ENCODE measurements at regions not wholly inside any gene's neighbourhood (a gene's known extent, or its start where the extent isn't known, plus 50 kb on each side); places are given as distances from the start of the nearest gene placed in this dataset.

DNA sequence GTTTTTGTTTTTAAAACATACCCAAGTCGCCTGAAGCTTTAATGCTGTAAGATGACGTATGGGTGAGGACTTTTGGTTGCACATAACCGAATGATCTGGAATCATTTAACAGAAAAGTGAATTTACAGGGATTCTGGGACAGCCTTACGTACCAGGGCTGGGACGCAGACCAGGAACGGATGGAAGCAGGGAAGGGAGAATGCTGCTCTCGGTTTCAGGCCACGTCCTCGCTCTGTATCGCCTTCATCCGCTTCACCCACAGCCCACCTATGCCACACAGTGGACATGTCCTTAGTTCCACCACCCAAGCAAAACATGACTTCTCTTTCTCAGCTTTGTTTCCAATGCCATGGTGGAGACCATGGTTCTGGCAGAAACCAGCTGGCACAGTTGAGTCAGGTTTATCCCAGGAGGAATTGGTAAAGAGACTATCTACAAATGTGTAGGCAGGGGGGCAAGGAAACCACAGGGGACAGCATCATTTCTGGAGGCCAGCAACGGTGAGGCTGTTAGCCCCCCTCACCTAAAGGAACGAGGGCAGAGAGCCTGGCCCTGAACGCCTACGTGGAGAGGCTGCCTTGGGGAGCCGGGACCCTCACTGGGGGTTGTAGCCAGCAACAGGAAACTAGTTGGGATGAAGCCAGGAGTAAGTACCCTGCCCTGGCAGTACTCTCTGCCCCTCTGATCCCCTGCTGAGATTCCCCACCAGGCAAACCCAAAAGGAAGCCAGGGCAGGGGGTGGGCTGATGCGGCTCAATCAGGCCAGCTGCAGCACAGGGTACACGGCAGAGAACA, 132.5 kb downstream of the NDUFA10 start:
- Mint-ChIP-seq H3K4me3 (no peak overlapping the region), H3K4me1 (peaks cover 16% of the 10 kb centered on the region), H3K36me3 (ENCODE audit: low read depth) (peaks cover 15% of the 10 kb centered on the region), H3K27ac (no peak overlapping the region), H3K27me3 (peaks cover 35% of the 10 kb centered on the region)
- no peaks in the 10 kb centered on the region for H3K9me3 ChIP-seq (ENCODE audit: control insufficient read depth, low read length, poor library complexity, severe bottlenecking)
- DNase-seq (no peak), ATAC-seq (no peak)

DNA sequence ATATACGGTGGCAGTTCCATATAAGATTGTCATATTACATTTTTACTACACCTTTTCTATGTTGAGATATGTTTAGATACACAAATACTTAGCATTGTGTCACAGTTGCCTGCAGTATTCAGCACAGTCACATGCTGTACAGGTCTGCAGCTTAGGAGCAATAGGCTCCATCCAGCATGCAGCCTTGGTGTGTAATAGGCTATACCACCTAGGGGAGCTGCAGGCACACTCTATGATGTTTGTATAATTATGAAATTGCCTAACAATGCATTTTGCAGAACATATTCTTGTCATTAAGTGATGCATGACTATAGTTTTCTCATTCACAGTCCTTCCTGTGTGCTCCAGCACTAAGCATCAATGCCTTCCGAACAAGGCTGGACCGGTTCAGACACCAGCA, 133.4 kb downstream of the NDUFA10 start:
- Mint-ChIP-seq H3K27ac (no peak overlapping the region), H3K27me3 (peaks cover 35% of the 10 kb centered on the region), H3K36me3 (ENCODE audit: low read depth) (peaks cover 15% of the 10 kb centered on the region), H3K4me1 (peaks cover 17% of the 10 kb centered on the region), H3K4me3 (no peak overlapping the region)
- no peak for DNase-seq
- no peaks in the 10 kb centered on the region for H3K9me3 ChIP-seq (ENCODE audit: control insufficient read depth, low read length, poor library complexity, severe bottlenecking)
- ATAC-seq: no peak

GRCh38 chr2:239890206-239890746, 134.9 kb downstream of the NDUFA10 start:
- DNase-seq (no peak), ATAC-seq (no peak)
- H3K4me1 Mint-ChIP-seq: peaks cover 17% of the 10 kb centered on the region
- no peak overlapping the region for H3K4me3 Mint-ChIP-seq
- peaks cover 5% of the 10 kb centered on the region for H3K9me3 ChIP-seq (ENCODE audit: control insufficient read depth, low read length, poor library complexity, severe bottlenecking)
- H3K36me3 Mint-ChIP-seq (ENCODE audit: low read depth): peaks cover 12% of the 10 kb centered on the region
- H3K27ac Mint-ChIP-seq: no peak overlapping the region
- H3K27me3 Mint-ChIP-seq: peaks cover 24% of the 10 kb centered on the region

DNA sequence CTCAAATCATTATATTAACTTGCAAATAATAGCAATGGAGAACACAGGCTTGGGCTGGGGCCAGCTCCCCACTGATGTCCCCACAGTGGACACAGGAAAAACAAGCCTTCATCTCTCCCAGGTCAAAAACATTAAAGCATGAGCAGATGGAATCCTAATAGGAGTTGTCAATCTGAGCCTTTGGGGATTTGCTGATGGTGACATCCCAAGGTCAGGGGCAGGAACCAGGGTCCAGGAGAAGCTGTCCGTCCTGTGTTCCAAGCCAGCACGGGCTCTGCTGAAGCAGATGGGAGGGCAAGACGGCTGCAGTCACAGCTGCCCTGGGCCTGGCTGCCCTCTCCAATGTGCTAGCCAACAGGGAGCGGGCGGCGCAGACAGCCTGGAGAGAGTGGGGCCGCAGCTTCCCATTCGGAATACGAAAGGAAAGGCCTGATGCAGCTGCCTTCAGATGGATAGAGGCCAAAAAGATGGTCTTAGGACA, 135.5 kb downstream of the NDUFA10 start:
- DNase-seq (no peak), ATAC-seq (no peak)
- H3K4me1 Mint-ChIP-seq: peaks cover 12% of the 10 kb centered on the region
- H3K36me3 Mint-ChIP-seq (ENCODE audit: low read depth): peaks cover 10% of the 10 kb centered on the region
- H3K9me3 ChIP-seq (ENCODE audit: control insufficient read depth, low read length, poor library complexity, severe bottlenecking): peaks cover 5% of the 10 kb centered on the region
- H3K27me3 Mint-ChIP-seq: peaks cover 18% of the 10 kb centered on the region
- no peak overlapping the region for H3K27ac Mint-ChIP-seq
- no peak overlapping the region for H3K4me3 Mint-ChIP-seq

GRCh38 chr2:239887604-239888003, 137.5 kb downstream of the NDUFA10 start:
- peaks cover 5% of the 10 kb centered on the region for H3K9me3 ChIP-seq (ENCODE audit: control insufficient read depth, low read length, poor library complexity, severe bottlenecking)
- no peaks in the 10 kb centered on the region for H3K27me3 Mint-ChIP-seq
- DNase-seq (no peak), ATAC-seq (no peak)
- H3K36me3 Mint-ChIP-seq (ENCODE audit: low read depth): no peaks in the 10 kb centered on the region
- H3K4me1 Mint-ChIP-seq: peaks cover 3% of the 10 kb centered on the region
- no peak overlapping the region for H3K4me3 Mint-ChIP-seq
- H3K27ac Mint-ChIP-seq: no peak overlapping the region

GRCh38 chr2:239886781-239887180, 138.4 kb downstream of the NDUFA10 start:
- H3K4me3 Mint-ChIP-seq: no peak overlapping the region
- ATAC-seq: no peak
- peaks cover 8% of the 10 kb centered on the region for H3K4me1 Mint-ChIP-seq
- H3K9me3 ChIP-seq (ENCODE audit: control insufficient read depth, low read length, poor library complexity, severe bottlenecking): peaks cover 5% of the 10 kb centered on the region
- H3K36me3 Mint-ChIP-seq (ENCODE audit: low read depth): no peaks in the 10 kb centered on the region
- H3K27ac Mint-ChIP-seq: no peak overlapping the region
- H3K27me3 Mint-ChIP-seq: no peaks in the 10 kb centered on the region
- DNase-seq: no peak

DNA sequence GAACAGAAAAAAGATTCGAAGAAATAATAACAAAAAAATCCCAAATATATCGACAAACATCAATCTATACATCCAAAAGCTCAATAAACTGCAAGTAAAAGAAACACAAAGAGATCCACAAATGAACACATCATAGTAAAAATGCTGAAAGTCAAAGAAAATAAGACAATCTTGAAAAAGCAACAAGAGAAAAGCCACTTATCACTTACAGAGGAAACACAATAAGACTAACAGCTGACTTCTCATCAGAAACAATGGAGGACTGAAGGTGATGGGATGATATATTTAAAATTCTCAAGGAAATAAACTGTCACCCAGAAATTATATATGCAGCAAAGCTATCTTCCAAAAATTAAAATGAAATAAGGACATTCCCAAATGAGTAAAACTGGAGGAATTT, 140.3 kb downstream of the NDUFA10 start:
- no peak overlapping the region for H3K27ac Mint-ChIP-seq
- DNase-seq (no peak), ATAC-seq (no peak)
- H3K36me3 Mint-ChIP-seq (ENCODE audit: low read depth): no peaks in the 10 kb centered on the region
- H3K9me3 ChIP-seq (ENCODE audit: control insufficient read depth, low read length, poor library complexity, severe bottlenecking): peaks cover 5% of the 10 kb centered on the region
- H3K4me1 Mint-ChIP-seq: peaks cover 13% of the 10 kb centered on the region
- H3K27me3 Mint-ChIP-seq: peaks cover 4% of the 10 kb centered on the region
- H3K4me3 Mint-ChIP-seq: no peak overlapping the region

GRCh38 chr2:239884051-239884405, 141.1 kb downstream of the NDUFA10 start:
- Mint-ChIP-seq H3K36me3 (ENCODE audit: low read depth) (no peaks in the 10 kb centered on the region), H3K27me3 (peaks cover 4% of the 10 kb centered on the region), H3K4me1 (peaks cover 13% of the 10 kb centered on the region), H3K4me3 (no peak overlapping the region), H3K27ac (no peak overlapping the region)
- ATAC-seq (no peak), DNase-seq (no peak)
- H3K9me3 ChIP-seq (ENCODE audit: control insufficient read depth, low read length, poor library complexity, severe bottlenecking): peaks cover 5% of the 10 kb centered on the region

DNA sequence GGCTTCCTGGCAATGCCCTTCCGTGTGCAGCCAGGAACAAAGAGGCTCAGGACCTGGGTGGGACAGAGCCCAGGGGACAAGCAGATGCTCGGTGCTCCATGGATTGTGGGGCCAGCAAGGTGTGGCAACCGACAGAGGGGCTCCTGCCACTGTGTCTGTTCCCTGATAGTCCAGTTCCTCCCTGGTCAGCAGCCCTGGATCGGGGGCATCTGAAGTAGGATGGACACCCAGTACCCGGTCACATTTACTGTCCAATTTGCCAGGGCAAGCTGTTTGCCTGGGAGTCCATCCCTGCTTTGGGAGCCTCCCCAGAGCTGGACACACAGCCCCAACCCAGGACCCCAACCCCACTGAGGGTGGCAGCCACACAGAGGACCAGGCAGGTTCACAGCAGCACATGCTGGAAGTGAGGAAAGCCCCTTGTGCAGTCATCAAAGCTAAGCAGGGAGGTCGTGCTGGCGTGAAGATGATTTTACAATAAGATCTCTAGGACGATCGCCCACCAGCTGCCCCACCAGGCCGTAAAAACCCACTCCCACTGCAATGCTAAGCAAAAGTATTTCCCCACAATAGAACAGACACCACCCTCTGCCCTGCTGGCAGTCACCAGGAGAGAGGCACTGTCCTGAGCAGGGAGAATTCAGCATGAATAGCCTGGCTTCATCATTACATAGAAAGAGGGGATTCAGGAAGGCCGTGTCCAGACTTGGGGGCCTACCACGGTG, 141.7 kb downstream of the NDUFA10 start:
- H3K27me3 Mint-ChIP-seq: peaks cover 4% of the 10 kb centered on the region
- DNase-seq: no peak

GRCh38 chr2:239882781-239883180, 142.4 kb downstream of the NDUFA10 start:
- Mint-ChIP-seq H3K4me3 (peak overlapping the region; percentile 39), H3K27ac (peak overlapping the region; percentile 75), H3K36me3 (ENCODE audit: low read depth) (no peaks in the 10 kb centered on the region), H3K27me3 (peaks cover 4% of the 10 kb centered on the region), H3K4me1 (peaks cover 15% of the 10 kb centered on the region)
- no peak for ATAC-seq
- DNase-seq: no peak
- peaks cover 5% of the 10 kb centered on the region for H3K9me3 ChIP-seq (ENCODE audit: control insufficient read depth, low read length, poor library complexity, severe bottlenecking)

More for the DNA sequence above, 141.7 kb downstream of the NDUFA10 start:
- no peak overlapping the region for H3K27ac Mint-ChIP-seq
- no peaks in the 10 kb centered on the region for H3K36me3 Mint-ChIP-seq (ENCODE audit: low read depth)
- no peak overlapping the region for H3K4me3 Mint-ChIP-seq
- H3K9me3 ChIP-seq (ENCODE audit: control insufficient read depth, low read length, poor library complexity, severe bottlenecking): peaks cover 5% of the 10 kb centered on the region
- peaks cover 16% of the 10 kb centered on the region for H3K4me1 Mint-ChIP-seq
- no peak for ATAC-seq

DNA sequence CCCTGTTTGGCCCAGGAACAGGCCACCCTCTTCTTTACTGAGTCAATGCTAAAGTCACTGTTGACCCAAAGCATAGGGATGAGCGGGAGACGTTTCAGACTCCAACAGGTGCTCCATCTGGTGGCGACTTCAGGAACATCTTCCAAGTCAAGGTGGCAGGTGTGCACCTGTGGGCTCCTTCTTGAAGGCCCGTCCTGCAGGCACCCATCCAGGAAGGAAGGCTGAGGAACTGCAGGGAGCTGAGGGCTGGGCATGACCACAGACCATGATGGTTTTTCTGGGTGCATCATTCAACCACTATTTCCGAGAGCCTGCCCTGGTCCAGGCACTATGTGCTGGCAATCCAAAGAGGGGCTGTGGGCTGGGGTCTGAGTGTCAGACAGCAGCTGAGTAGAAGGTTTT, 142.8 kb downstream of the NDUFA10 start:
- peak; percentile 68 for ATAC-seq
- peaks cover 4% of the 10 kb centered on the region for H3K27me3 Mint-ChIP-seq
- H3K4me1 Mint-ChIP-seq: peaks cover 13% of the 10 kb centered on the region
- DNase-seq: peak; percentile 24 to 59 (median 37)
- no peaks in the 10 kb centered on the region for H3K36me3 Mint-ChIP-seq (ENCODE audit: low read depth)
- H3K27ac Mint-ChIP-seq: peak overlapping the region; percentile 75
- H3K4me3 Mint-ChIP-seq: no peak overlapping the region
- peaks cover 5% of the 10 kb centered on the region for H3K9me3 ChIP-seq (ENCODE audit: control insufficient read depth, low read length, poor library complexity, severe bottlenecking)

DNA sequence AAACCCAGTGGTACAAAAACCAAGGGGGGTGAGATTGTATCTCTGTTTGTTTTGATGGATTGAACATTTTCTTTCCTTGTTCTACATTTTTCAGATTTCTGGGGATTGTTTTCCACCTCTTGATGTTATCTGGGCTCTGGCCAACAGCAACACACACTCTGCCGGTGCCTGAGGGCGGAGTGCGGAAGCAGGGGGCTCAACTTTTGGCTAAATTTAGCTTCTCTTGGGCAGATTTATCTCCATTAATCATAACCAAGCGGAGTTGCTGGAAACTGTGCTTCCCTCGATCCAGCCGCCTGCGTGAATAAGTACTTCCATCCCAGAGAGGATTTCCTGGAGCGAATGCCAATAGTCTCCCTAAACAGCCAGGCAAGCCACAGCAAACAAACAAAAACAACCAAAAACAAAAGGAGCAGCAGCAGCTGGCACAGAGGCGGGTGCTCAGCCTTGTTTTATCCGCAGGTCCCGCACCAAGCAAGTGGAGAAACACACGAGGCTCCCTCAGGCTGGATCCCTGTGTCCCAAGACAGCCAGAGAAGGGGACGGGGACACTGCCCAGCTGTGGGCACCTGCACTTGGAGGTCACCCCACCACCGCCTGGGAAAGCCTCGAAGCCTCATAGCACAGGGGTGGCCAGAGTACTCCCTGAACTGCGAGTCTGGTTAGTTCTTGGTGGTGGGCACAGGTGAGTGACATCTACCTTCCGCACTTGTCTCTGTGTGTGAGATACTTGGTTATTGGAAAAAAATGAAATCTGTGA, 143.4 kb downstream of the NDUFA10 start:
- no peak overlapping the region for H3K4me3 Mint-ChIP-seq
- H3K9me3 ChIP-seq (ENCODE audit: control insufficient read depth, low read length, poor library complexity, severe bottlenecking): peaks cover 5% of the 10 kb centered on the region
- peak overlapping the region; percentile 75 for H3K27ac Mint-ChIP-seq
- H3K36me3 Mint-ChIP-seq (ENCODE audit: low read depth): no peaks in the 10 kb centered on the region
- H3K4me1 Mint-ChIP-seq: peaks cover 13% of the 10 kb centered on the region
- DNase-seq (no peak), ATAC-seq (peak; percentile 14)
- peaks cover 10% of the 10 kb centered on the region for H3K27me3 Mint-ChIP-seq

DNA sequence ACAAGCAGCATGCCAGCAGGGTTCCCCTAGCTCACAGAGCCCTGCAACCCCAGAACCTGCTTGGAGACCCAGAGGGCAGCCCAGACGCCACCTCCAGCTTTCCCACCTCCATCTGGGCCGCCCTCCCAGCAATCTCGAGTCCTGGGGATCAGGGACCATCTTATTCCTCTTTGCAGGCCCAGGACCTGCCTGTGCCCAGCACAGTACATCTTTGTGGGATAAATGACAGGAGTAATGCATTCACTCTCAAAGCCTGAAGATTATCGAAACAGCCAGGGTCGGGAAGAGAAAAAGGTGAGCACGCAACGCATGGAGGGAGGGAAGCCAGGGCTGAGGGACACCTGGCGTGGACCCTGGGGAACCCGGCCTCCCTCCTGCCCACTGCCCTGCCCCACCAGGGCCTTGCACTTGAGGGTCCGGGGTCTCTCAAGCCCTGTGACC, 144.1 kb downstream of the NDUFA10 start:
- H3K36me3 Mint-ChIP-seq (ENCODE audit: low read depth): no peaks in the 10 kb centered on the region
- H3K4me1 Mint-ChIP-seq: peaks cover 16% of the 10 kb centered on the region
- peaks cover 15% of the 10 kb centered on the region for H3K27me3 Mint-ChIP-seq
- peak overlapping the region; percentile 75 for H3K27ac Mint-ChIP-seq
- no peak for DNase-seq
- ATAC-seq: no peak
- peaks cover 5% of the 10 kb centered on the region for H3K9me3 ChIP-seq (ENCODE audit: control insufficient read depth, low read length, poor library complexity, severe bottlenecking)
- H3K4me3 Mint-ChIP-seq: no peak overlapping the region

Measured in T-helper 17 cell (primary cell).